ENCODE measurements at regions not wholly inside any gene's neighbourhood (a gene's known extent, or its start where the extent isn't known, plus 50 kb on each side); places are given as distances from the start of the nearest gene placed in this dataset.

DNA sequence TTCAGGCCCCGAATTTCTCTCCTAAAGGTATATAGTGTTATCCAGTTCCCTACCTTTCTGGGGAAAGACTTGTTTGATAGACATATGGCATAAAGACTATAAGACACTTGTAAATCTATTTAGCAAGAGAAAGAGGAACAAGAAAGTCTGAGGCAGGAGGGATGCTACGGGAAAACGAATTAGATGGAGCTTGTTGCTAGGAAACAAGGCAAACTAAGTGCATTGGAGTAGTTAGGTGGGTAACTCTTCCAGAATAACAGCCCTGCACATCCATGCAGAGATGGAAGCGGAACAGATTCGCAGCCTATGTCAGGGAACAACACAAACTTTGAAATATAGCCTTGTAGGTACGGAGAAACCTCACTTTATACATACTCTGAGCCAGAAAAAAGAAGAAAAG, 810.3 kb upstream of the CRIM1 start:
- no peak overlapping the region for H3K9ac ChIP-seq (ENCODE audit: control insufficient read depth, insufficient read depth, low read length)
- H3K36me3 ChIP-seq (ENCODE audit: control insufficient read depth in 2 of 2, insufficient read depth in 2 of 2, low read length in 1 of 2), result no peaks in the 10 kb centered on the region
- FAIRE-seq (no peak), DNase-seq (ENCODE audit: low read depth, low spot score) (no peak), ATAC-seq (no peak)
- no peaks in the 10 kb centered on the region for H3K9me3 ChIP-seq (replicated peaks; ENCODE audit: control insufficient read depth, insufficient read depth, low read length)
- RAD21 ChIA-PET (ENCODE audit: unreplicated experiment), result no interaction called here
- in situ Hi-C loops (cut with MboI), result no loop called here
- no peak overlapping the region for H3K27ac ChIP-seq (ENCODE audit: control insufficient read depth, insufficient read depth)
- H3K79me2 ChIP-seq (ENCODE audit: control insufficient read depth, insufficient read depth, low read length), result no peaks in the 10 kb centered on the region
- H3K4me1 ChIP-seq (ENCODE audit: control insufficient read depth, insufficient read depth, low read length), result no peaks in the 10 kb centered on the region
- H4K20me1 ChIP-seq (ENCODE audit: control insufficient read depth, insufficient read depth), result no peaks in the 10 kb centered on the region
- POLR2A ChIA-PET, result no interaction called here
- H3K27me3 ChIP-seq (replicated peaks in 1 of 2; ENCODE audit: control insufficient read depth in 2 of 2, insufficient read depth in 2 of 2, low read length in 1 of 2), result no peaks in the 10 kb centered on the region
- no peak overlapping the region for H3K4me2 ChIP-seq (ENCODE audit: control insufficient read depth, insufficient read depth)
- 8% methylated on average over 6 of the region's 6 CpGs for WGBS (ENCODE audit: insufficient coverage, insufficient replicate concordance, low lambda C conversion rate, missing lambda C conversion rate)
- TF ChIP-seq FOXK2 (IDR thresholded peaks at IDR 0.05), result no peak
- no peak for TF ChIP-seq WRNIP1 (IDR thresholded peaks at IDR 0.05; ENCODE audit: borderline replicate concordance, low read depth, low read length)
- no peak for TF ChIP-seq POLR2A (IDR thresholded peaks at IDR 0.05; ENCODE audit: low read depth, low read length)
- TF ChIP-seq, protein P1, sequence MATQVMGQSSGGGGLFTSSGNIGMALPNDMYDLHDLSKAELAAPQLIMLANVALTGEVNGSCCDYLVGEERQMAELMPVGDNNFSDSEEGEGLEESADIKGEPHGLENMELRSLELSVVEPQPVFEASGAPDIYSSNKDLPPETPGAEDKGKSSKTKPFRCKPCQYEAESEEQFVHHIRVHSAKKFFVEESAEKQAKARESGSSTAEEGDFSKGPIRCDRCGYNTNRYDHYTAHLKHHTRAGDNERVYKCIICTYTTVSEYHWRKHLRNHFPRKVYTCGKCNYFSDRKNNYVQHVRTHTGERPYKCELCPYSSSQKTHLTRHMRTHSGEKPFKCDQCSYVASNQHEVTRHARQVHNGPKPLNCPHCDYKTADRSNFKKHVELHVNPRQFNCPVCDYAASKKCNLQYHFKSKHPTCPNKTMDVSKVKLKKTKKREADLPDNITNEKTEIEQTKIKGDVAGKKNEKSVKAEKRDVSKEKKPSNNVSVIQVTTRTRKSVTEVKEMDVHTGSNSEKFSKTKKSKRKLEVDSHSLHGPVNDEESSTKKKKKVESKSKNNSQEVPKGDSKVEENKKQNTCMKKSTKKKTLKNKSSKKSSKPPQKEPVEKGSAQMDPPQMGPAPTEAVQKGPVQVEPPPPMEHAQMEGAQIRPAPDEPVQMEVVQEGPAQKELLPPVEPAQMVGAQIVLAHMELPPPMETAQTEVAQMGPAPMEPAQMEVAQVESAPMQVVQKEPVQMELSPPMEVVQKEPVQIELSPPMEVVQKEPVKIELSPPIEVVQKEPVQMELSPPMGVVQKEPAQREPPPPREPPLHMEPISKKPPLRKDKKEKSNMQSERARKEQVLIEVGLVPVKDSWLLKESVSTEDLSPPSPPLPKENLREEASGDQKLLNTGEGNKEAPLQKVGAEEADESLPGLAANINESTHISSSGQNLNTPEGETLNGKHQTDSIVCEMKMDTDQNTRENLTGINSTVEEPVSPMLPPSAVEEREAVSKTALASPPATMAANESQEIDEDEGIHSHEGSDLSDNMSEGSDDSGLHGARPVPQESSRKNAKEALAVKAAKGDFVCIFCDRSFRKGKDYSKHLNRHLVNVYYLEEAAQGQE (IDR thresholded peaks at IDR 0.05; ENCODE audit: low read depth, low read length), result no peak
- intact Hi-C loops (cut with micrococcal nuclease; ENCODE audit: unreplicated experiment), result no loop called here
- no peak overlapping the region for H3K4me3 ChIP-seq
- BruUV-seq (replicated peaks), result no TSS peak
- CTCF ChIA-PET, result no interaction called here
- SMC1A ChIA-PET (ENCODE audit: uncharacterized antibody, unreplicated experiment), result no interaction called here
- no peak overlapping the region for H2AFZ ChIP-seq (ENCODE audit: control insufficient read depth, low read depth, low read length)

DNA sequence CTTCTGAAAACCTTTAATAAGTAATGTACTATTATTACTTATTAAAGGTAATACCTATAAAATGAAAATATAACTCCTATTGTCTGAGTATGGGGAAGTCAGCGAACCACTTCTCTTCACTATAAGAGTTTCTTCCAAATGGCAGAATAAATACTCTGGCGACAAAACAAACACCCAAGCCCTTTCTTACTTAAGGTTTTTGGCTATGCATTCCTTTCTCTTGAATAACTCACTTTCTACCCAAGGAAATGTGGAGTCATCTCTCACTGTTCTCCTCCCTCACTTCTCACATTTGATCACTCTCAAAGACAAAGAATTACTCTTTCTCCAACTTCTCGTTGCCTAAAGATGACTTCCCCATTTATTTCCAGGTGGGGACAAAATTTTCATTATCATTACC, 816.8 kb upstream of the CRIM1 start:
- in situ Hi-C loops (cut with MboI), result no loop called here
- no peak overlapping the region for H3K4me2 ChIP-seq (ENCODE audit: control insufficient read depth, insufficient read depth)
- no peak overlapping the region for H2AFZ ChIP-seq (ENCODE audit: control insufficient read depth, low read depth, low read length)
- no peaks in the 10 kb centered on the region for H4K20me1 ChIP-seq (ENCODE audit: control insufficient read depth, insufficient read depth)
- no peak for FAIRE-seq
- ChIA-PET RAD21 (ENCODE audit: unreplicated experiment) (no interaction called here), SMC1A (ENCODE audit: uncharacterized antibody, unreplicated experiment) (no interaction called here), CTCF (no interaction called here), POLR2A (no interaction called here)
- H3K79me2 ChIP-seq (ENCODE audit: control insufficient read depth, insufficient read depth, low read length), result no peaks in the 10 kb centered on the region
- no peaks in the 10 kb centered on the region for H3K36me3 ChIP-seq (ENCODE audit: control insufficient read depth in 2 of 2, insufficient read depth in 2 of 2, low read length in 1 of 2)
- DNase-seq (ENCODE audit: low read depth, low spot score), result no peak
- no peaks in the 10 kb centered on the region for H3K9me3 ChIP-seq (replicated peaks; ENCODE audit: control insufficient read depth, insufficient read depth, low read length)
- H3K9ac ChIP-seq (ENCODE audit: control insufficient read depth, insufficient read depth, low read length), result no peak overlapping the region
- BruUV-seq (replicated peaks), result no TSS peak
- no peak for ATAC-seq
- H3K4me3 ChIP-seq, result no peak overlapping the region
- intact Hi-C loops (cut with micrococcal nuclease; ENCODE audit: unreplicated experiment), result no loop called here
- H3K27me3 ChIP-seq (replicated peaks in 1 of 2; ENCODE audit: control insufficient read depth in 2 of 2, insufficient read depth in 2 of 2, low read length in 1 of 2), result no peaks in the 10 kb centered on the region
- WGBS (ENCODE audit: insufficient coverage, insufficient replicate concordance, low lambda C conversion rate, missing lambda C conversion rate), result 2% methylated on average over 3 of the region's 3 CpGs
- H3K27ac ChIP-seq (ENCODE audit: control insufficient read depth, insufficient read depth), result no peak overlapping the region
- no peaks in the 10 kb centered on the region for H3K4me1 ChIP-seq (ENCODE audit: control insufficient read depth, insufficient read depth, low read length)
- TF ChIP-seq, protein P2, sequence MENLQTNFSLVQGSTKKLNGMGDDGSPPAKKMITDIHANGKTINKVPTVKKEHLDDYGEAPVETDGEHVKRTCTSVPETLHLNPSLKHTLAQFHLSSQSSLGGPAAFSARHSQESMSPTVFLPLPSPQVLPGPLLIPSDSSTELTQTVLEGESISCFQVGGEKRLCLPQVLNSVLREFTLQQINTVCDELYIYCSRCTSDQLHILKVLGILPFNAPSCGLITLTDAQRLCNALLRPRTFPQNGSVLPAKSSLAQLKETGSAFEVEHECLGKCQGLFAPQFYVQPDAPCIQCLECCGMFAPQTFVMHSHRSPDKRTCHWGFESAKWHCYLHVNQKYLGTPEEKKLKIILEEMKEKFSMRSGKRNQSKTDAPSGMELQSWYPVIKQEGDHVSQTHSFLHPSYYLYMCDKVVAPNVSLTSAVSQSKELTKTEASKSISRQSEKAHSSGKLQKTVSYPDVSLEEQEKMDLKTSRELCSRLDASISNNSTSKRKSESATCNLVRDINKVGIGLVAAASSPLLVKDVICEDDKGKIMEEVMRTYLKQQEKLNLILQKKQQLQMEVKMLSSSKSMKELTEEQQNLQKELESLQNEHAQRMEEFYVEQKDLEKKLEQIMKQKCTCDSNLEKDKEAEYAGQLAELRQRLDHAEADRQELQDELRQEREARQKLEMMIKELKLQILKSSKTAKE (IDR thresholded peaks at IDR 0.05; ENCODE audit: low read depth, poor library complexity, severe bottlenecking), result no peak
- TF ChIP-seq PAX5 (IDR thresholded peaks at IDR 0.05; ENCODE audit: borderline replicate concordance, low read depth, low read length), result no peak
- no peak for TF ChIP-seq SUZ12 (IDR thresholded peaks at IDR 0.05; ENCODE audit: unreplicated experiment)
- TF ChIP-seq BACH1 (IDR thresholded peaks at IDR 0.05; ENCODE audit: borderline replicate concordance), result no peak
- TF ChIP-seq ETV6 (conservative IDR thresholded peaks at IDR 0.05 in 1 of 2, IDR thresholded peaks at IDR 0.05 in 1 of 2; ENCODE audit: borderline replicate concordance in 1 of 2, low read depth in 1 of 2), result no peak
- no peak for TF ChIP-seq POLR2A (IDR thresholded peaks at IDR 0.05; ENCODE audit: low read depth, low read length)
- TF ChIP-seq CREM (IDR thresholded peaks at IDR 0.05; ENCODE audit: low read depth), result no peak
- TF ChIP-seq, protein P3, sequence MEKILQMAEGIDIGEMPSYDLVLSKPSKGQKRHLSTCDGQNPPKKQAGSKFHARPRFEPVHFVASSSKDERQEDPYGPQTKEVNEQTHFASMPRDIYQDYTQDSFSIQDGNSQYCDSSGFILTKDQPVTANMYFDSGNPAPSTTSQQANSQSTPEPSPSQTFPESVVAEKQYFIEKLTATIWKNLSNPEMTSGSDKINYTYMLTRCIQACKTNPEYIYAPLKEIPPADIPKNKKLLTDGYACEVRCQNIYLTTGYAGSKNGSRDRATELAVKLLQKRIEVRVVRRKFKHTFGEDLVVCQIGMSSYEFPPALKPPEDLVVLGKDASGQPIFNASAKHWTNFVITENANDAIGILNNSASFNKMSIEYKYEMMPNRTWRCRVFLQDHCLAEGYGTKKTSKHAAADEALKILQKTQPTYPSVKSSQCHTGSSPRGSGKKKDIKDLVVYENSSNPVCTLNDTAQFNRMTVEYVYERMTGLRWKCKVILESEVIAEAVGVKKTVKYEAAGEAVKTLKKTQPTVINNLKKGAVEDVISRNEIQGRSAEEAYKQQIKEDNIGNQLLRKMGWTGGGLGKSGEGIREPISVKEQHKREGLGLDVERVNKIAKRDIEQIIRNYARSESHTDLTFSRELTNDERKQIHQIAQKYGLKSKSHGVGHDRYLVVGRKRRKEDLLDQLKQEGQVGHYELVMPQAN (conservative IDR thresholded peaks at IDR 0.05), result no peak
- no peak for TF ChIP-seq KDM1A (IDR thresholded peaks at IDR 0.05; ENCODE audit: borderline replicate concordance)

Measured in GM12878 (cell line).